Tibial nerve (tissue), 4 donors: ENCODE measurements at regions not wholly inside any gene's neighbourhood (a gene's known extent, or its start where the extent isn't known, plus 50 kb on each side); places are given as distances from the start of the nearest gene placed in this dataset.

Experiments used
- DNase-seq, 2 donors: peaks; one replicate each; pipeline ENCODE4 v3.0.0-alpha.2; 2019; ENCODE audit warnings: low spot score in 2 of 2
- H3K27ac ChIP-seq, 4 donors: fragments of 200-600 bp; sonication (generic) in 3 of 4; one replicate each; pipeline ENCODE4 v1.5.1; 2017 to 2019; ENCODE audit warnings: mild to moderate bottlenecking in 1 of 4
- H3K27me3 ChIP-seq, 2 donors: fragments of 200-600 bp; sonication (generic) in 1 of 2; one replicate each; pipeline versions ENCODE4 v1.5.1 to v1.6.0; 2017 to 2019
- H3K36me3 ChIP-seq, 3 donors: fragments of 200-600 bp; sonication (generic); one replicate each; pipeline ENCODE4 v1.5.1; 2018 to 2019
- H3K4me1 ChIP-seq, 4 donors: fragments of 200-600 bp; sonication (generic) in 3 of 4; one replicate each; pipeline ENCODE4 v1.5.1; 2017 to 2019
- H3K4me3 ChIP-seq, 4 donors: fragments of 200-600 bp; sonication (generic) in 3 of 4; one replicate each; pipeline ENCODE4 v1.5.1; 2017 to 2019; ENCODE audit warnings: mild to moderate bottlenecking in 1 of 4, moderate library complexity in 1 of 4
- H3K9me3 ChIP-seq, 4 donors: fragments of 200-600 bp; sonication (generic) in 3 of 4; one replicate each; pipeline ENCODE4 v1.5.1; 2017 to 2019
- EP300 ChIP-seq, 2 donors: sonication (generic); formaldehyde crosslinking; IDR thresholded peaks; one replicate each; pipeline ENCODE4 v1.6.1; 2017; ENCODE audit warnings: antibody characterized with exemption in 2 of 2, mild to moderate bottlenecking in 1 of 2
- POLR2A ChIP-seq, 2 donors: fragments of 450-650 bp; IDR thresholded peaks; one replicate each; pipeline ENCODE4 v1.6.1; 2017; ENCODE audit warnings: antibody characterized with exemption in 2 of 2, mild to moderate bottlenecking in 2 of 2, moderate library complexity in 2 of 2
- WGBS, 2 donors: methylation state at CpG; one replicate each; pipeline ENCODE4 v1.1.5; 2018; 5-methylcytosine and 5-hydroxymethylcytosine counted together
- TF ChIP-seq, protein P1 (sequence below), 5 experiments: fragments of 200-600 bp in 3 of 5; fragments of 450-650 bp in 2 of 5; sonication (generic) in 3 of 5; IDR thresholded peaks; one replicate each; pipeline ENCODE4 v1.5.1; 2016 to 2019; ENCODE audit warnings: antibody characterized with exemption in 5 of 5, mild to moderate bottlenecking in 3 of 5, moderate library complexity in 2 of 5

DNA sequence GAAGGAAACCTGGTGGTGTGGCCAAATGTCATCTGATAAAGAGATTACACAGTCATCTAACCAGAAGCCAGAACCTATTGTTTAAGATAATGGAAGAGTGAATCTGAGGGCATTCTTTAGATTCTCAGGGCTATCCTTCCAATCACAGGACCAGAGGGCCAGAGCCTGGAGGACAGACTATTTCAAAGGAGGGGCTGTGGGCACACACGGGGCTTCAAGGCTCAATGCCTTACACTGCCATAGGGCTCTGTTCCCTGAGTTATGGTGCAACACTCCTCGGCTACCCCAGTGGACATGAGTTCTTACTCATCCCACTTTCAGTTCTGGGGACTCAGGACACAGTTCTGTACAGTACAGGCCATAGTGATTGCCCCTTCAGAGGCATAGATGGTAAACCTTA lies 343.9 kb upstream of the ALCAM start:
- no peaks in the 10 kb centered on the region for H3K9me3 ChIP-seq
- H3K4me1 ChIP-seq: no peaks in the 10 kb centered on the region
- 76 to 83% methylated on average over 2 of the region's 2 CpGs for WGBS, 2 donors

DNA sequence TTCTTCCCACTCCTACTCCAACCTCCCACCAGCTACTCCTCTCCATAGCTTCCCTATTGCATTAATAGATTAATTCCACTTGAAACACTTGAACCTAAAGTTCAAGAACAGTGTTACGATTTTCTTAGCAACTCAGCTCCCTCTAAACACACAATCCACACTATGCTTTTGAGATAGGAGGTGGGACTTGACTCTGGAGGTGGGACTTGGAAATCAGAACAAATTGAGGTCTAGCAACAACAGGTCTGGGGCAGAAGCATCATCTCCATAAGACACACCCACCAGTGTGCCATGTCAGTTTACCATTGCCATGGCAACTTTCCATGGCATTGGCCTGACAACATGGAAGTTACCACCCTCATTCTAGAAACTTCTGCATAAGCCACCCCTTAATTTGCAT lies 336.5 kb upstream of the ALCAM start:
- Histone ChIP-seq H3K36me3 (no peaks in the 10 kb centered on the region), H3K9me3 (no peaks in the 10 kb centered on the region), H3K4me3 (no peak overlapping the region), H3K27me3 (no peaks in the 10 kb centered on the region), H3K4me1 (no peaks in the 10 kb centered on the region), H3K27ac (no peak overlapping the region)
- DNase-seq: no peak
- 68 to 75% methylated on average over 1 of the region's 1 CpG for WGBS, 2 donors
- TF ChIP-seq EP300 (IDR thresholded peaks at IDR 0.05): no peak
- no peak for TF ChIP-seq POLR2A (IDR thresholded peaks at IDR 0.05)
- TF ChIP-seq, protein P1, sequence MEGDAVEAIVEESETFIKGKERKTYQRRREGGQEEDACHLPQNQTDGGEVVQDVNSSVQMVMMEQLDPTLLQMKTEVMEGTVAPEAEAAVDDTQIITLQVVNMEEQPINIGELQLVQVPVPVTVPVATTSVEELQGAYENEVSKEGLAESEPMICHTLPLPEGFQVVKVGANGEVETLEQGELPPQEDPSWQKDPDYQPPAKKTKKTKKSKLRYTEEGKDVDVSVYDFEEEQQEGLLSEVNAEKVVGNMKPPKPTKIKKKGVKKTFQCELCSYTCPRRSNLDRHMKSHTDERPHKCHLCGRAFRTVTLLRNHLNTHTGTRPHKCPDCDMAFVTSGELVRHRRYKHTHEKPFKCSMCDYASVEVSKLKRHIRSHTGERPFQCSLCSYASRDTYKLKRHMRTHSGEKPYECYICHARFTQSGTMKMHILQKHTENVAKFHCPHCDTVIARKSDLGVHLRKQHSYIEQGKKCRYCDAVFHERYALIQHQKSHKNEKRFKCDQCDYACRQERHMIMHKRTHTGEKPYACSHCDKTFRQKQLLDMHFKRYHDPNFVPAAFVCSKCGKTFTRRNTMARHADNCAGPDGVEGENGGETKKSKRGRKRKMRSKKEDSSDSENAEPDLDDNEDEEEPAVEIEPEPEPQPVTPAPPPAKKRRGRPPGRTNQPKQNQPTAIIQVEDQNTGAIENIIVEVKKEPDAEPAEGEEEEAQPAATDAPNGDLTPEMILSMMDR (IDR thresholded peaks at IDR 0.05): no peak

More for the DNA sequence above, 343.9 kb upstream of the ALCAM start:
- TF ChIP-seq POLR2A (IDR thresholded peaks at IDR 0.05) (no peak), EP300 (IDR thresholded peaks at IDR 0.05) (no peak)
- TF ChIP-seq, protein P1 (IDR thresholded peaks at IDR 0.05): no peak
- Histone ChIP-seq H3K4me3 (no peak overlapping the region), H3K27me3 (no peaks in the 10 kb centered on the region), H3K36me3 (no peaks in the 10 kb centered on the region), H3K27ac (no peak overlapping the region)
- DNase-seq: no peak

- H3K9me3 ChIP-seq: no peaks in the 10 kb centered on the region
- no peak overlapping the region for H3K4me3 ChIP-seq
- H3K36me3 ChIP-seq: no peaks in the 10 kb centered on the region
- H3K27ac ChIP-seq: no peak overlapping the region
- 63 to 71% methylated on average over 5 of the region's 5 CpGs for WGBS, 2 donors
- H3K4me1 ChIP-seq: no peaks in the 10 kb centered on the region
- no peak for DNase-seq
- no peak for TF ChIP-seq EP300 (IDR thresholded peaks at IDR 0.05)
- TF ChIP-seq, protein P1 (IDR thresholded peaks at IDR 0.05): no peak
- no peak for TF ChIP-seq POLR2A (IDR thresholded peaks at IDR 0.05)
- H3K27me3 ChIP-seq: no peaks in the 10 kb centered on the region
Measured at GRCh38 chr3:105032541-105032940, 334.2 kb upstream of the ALCAM start.

DNA sequence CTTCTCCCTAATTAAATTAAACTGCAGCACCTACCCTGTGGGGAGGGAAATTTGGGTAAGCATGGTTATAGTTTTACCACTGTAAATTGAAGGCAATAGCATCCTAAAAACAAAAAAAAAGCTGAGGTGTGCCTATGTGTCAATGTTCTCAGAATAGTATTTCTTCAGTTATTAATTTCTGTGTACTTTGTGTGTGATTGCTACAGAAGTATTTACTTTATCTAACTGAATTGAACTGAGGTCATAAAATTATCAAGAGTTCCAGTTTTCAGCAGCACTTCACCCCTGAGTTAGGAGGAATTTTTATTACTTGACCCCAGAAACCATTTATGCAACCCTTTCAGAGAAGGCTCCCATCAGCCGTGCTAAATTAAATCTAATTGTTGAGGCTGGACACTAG lies 333.6 kb upstream of the ALCAM start:
- DNase-seq: no peak
- no peaks in the 10 kb centered on the region for H3K36me3 ChIP-seq
- H3K27me3 ChIP-seq: no peaks in the 10 kb centered on the region
- H3K27ac ChIP-seq: no peak overlapping the region
- H3K9me3 ChIP-seq: no peaks in the 10 kb centered on the region
- H3K4me3 ChIP-seq: no peak overlapping the region
- WGBS, 2 donors: 31 to 42% methylated on average over 1 of the region's 1 CpG
- H3K4me1 ChIP-seq: no peaks in the 10 kb centered on the region
- TF ChIP-seq POLR2A (IDR thresholded peaks at IDR 0.05): no peak
- TF ChIP-seq, protein P1 (IDR thresholded peaks at IDR 0.05): no peak
- TF ChIP-seq EP300 (IDR thresholded peaks at IDR 0.05): no peak

DNA sequence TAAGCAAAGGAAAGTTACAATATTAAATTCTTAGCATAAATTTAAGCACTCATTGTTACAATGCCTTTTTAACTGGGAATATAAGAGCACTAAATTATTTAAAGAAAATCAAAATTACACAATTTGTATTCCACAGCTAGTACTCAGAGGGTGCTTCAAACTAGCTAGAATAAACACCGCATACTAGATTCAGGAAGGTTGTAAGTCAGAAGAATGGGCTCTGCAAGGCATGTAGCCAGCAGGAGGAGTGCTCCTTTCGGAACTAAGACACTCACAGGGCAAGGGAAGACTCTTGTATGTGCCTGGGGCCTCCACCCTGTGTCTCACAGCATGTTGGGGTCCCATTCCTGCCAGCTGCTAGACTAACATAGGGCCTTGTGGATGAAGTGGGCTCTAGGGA lies 327.7 kb upstream of the ALCAM start:
- Histone ChIP-seq H3K36me3 (no peaks in the 10 kb centered on the region), H3K9me3 (no peaks in the 10 kb centered on the region), H3K27me3 (no peaks in the 10 kb centered on the region), H3K4me3 (no peak overlapping the region), H3K27ac (no peak overlapping the region), H3K4me1 (no peaks in the 10 kb centered on the region)
- TF ChIP-seq, protein P1 (IDR thresholded peaks at IDR 0.05): no peak
- no peak for TF ChIP-seq EP300 (IDR thresholded peaks at IDR 0.05)
- no peak for TF ChIP-seq POLR2A (IDR thresholded peaks at IDR 0.05)
- no peak for DNase-seq
- 86 to 89% methylated on average over 2 of the region's 2 CpGs for WGBS, 2 donors
